Mesenchymal stem cell (in vitro differentiated cells and primary cell): ENCODE measurements at regions not wholly inside any gene's neighbourhood (a gene's known extent, or its start where the extent isn't known, plus 50 kb on each side); places are given as distances from the start of the nearest gene placed in this dataset.

ENCODE experiments used
- DNase-seq: peaks from one replicate; pipeline ENCODE4 v3.0.0-alpha.2; 2013
- H2AFZ ChIP-seq: one replicate; pipeline ENCODE4 v1.6.1; 2013; ENCODE audit warnings: low read depth, mild to moderate bottlenecking, control low read depth, inconsistent platforms, low read length, moderate library complexity
- H2AK5ac ChIP-seq: 2 replicates; pipeline ENCODE4 v1.6.1; 2013; ENCODE audit warnings: low read length, moderate library complexity, mild to moderate bottlenecking, inconsistent platforms; ENCODE audit not compliant: severe bottlenecking
- H2BK120ac ChIP-seq: one replicate; pipeline ENCODE4 v1.6.1; 2013; ENCODE audit warnings: low read depth, mild to moderate bottlenecking, inconsistent platforms, low read length, moderate library complexity
- H2BK12ac ChIP-seq, 2 experiments: one replicate each; pipeline ENCODE4 v1.6.1; 2013; ENCODE audit warnings: inconsistent platforms in 2 of 2, low read length in 2 of 2, mild to moderate bottlenecking in 2 of 2, moderate library complexity in 2 of 2, control low read depth in 1 of 2
- H2BK15ac ChIP-seq: one replicate; pipeline ENCODE4 v1.6.1; 2013; ENCODE audit warnings: mild to moderate bottlenecking, low read depth, inconsistent platforms; ENCODE audit not compliant: poor library complexity, severe bottlenecking
- H2BK5ac ChIP-seq: 2 replicates; pipeline ENCODE4 v1.6.1; 2013; ENCODE audit warnings: low read depth, mild to moderate bottlenecking, low read length, control low read depth, inconsistent platforms; ENCODE audit not compliant: poor library complexity, severe bottlenecking
- H3K14ac ChIP-seq, 2 experiments: one replicate each; pipeline ENCODE4 v1.6.1; 2013; ENCODE audit warnings: inconsistent platforms in 2 of 2, low read length in 2 of 2, control low read depth in 1 of 2, mild to moderate bottlenecking in 1 of 2, moderate library complexity in 1 of 2
- H3K18ac ChIP-seq, 2 experiments: one replicate each; pipeline ENCODE4 v1.6.1; 2013; ENCODE audit warnings: inconsistent platforms in 2 of 2, low read length in 2 of 2, control low read depth in 1 of 2, low read depth in 1 of 2, mild to moderate bottlenecking in 1 of 2
- H3K23ac ChIP-seq, 2 experiments: one replicate each; pipeline ENCODE4 v1.6.1; 2013; ENCODE audit warnings: inconsistent platforms in 2 of 2, low read length in 2 of 2, mild to moderate bottlenecking in 2 of 2, moderate library complexity in 2 of 2, control low read depth in 1 of 2
- H3K27ac ChIP-seq: 2 replicates; pipeline ENCODE4 v1.5.1; 2013; ENCODE audit warnings: mild to moderate bottlenecking, moderate library complexity, low read length, control low read depth, inconsistent platforms; ENCODE audit not compliant: poor library complexity, severe bottlenecking
- H3K27me3 ChIP-seq, 2 experiments: 2 replicates each; pipeline versions ENCODE4 v1.6.1 to v1.7.0; 2013; ENCODE audit warnings: low read length in 2 of 2, mild to moderate bottlenecking in 2 of 2, moderate library complexity in 2 of 2, control low read depth in 1 of 2, inconsistent platforms in 1 of 2; ENCODE audit not compliant: control insufficient read depth in 1 of 2, insufficient read depth in 1 of 2
- H3K36me3 ChIP-seq, 2 experiments: 2 replicates each; pipeline versions ENCODE4 v1.6.1 to v1.7.0; 2013; ENCODE audit warnings: low read length in 2 of 2, control low read depth in 1 of 2, inconsistent platforms in 1 of 2, low read depth in 1 of 2, mild to moderate bottlenecking in 1 of 2; ENCODE audit not compliant: insufficient read depth in 2 of 2, control insufficient read depth in 1 of 2
- H3K4ac ChIP-seq, 2 experiments: one replicate each; pipeline ENCODE4 v1.6.1; 2013; ENCODE audit warnings: inconsistent platforms in 2 of 2, low read length in 2 of 2, mild to moderate bottlenecking in 2 of 2, moderate library complexity in 2 of 2, control low read depth in 1 of 2, low read depth in 1 of 2
- H3K4me1 ChIP-seq: 2 replicates; pipeline ENCODE4 v1.6.1; 2013; ENCODE audit warnings: low read depth, low read length, control low read depth; ENCODE audit not compliant: control insufficient read depth, insufficient read depth
- H3K4me2 ChIP-seq: 2 replicates; pipeline ENCODE4 v1.6.1; 2013; ENCODE audit warnings: low read length, mild to moderate bottlenecking, inconsistent platforms; ENCODE audit not compliant: poor library complexity, severe bottlenecking
- H3K4me3 ChIP-seq, 2 experiments: 2 replicates each; pipeline versions ENCODE4 v1.5.1 to v1.7.0; 2013; ENCODE audit warnings: low read length in 2 of 2, mild to moderate bottlenecking in 2 of 2, control low read depth in 1 of 2, low read depth in 1 of 2; ENCODE audit not compliant: insufficient read depth in 1 of 2
- H3K79me1 ChIP-seq: replicated peaks from 2 replicates; pipeline ENCODE4 v1.6.1; 2013; ENCODE audit warnings: mild to moderate bottlenecking, control low read depth, low read length, inconsistent platforms; ENCODE audit not compliant: poor library complexity, severe bottlenecking
- H3K9ac ChIP-seq: 2 replicates; pipeline ENCODE4 v1.7.0; 2013; ENCODE audit warnings: mild to moderate bottlenecking, low read length, moderate library complexity
- H3K9me3 ChIP-seq: 2 replicates; pipeline ENCODE4 v1.7.0; 2013; ENCODE audit warnings: mild to moderate bottlenecking, low read length; ENCODE audit not compliant: control insufficient read depth
- H4K8ac ChIP-seq: one replicate; pipeline ENCODE4 v1.6.1; 2013; ENCODE audit warnings: inconsistent platforms, mild to moderate bottlenecking, low read length, moderate library complexity
- H4K91ac ChIP-seq: one replicate; pipeline ENCODE4 v1.6.1; 2013; ENCODE audit warnings: mild to moderate bottlenecking, low read length, inconsistent platforms
- WGBS: methylation state at CpG from one replicate; pipeline ENCODE4 v1.1.7; 2013; ENCODE audit warnings: mixed read lengths; 5-methylcytosine and 5-hydroxymethylcytosine counted together

- Histone ChIP-seq H3K4me3 (no peak overlapping the region), H3K36me3 (no peaks in the 10 kb centered on the region)
Observed at GRCh38 chr2:128538396-128538795, 219.7 kb upstream of the HS6ST1 start.

GRCh38 chr2:128540670-128541069 is 222.0 kb upstream of the HS6ST1 start:
- 92% methylated on average over 3 of the region's 3 CpGs for WGBS
- no peaks in the 10 kb centered on the region for H3K27me3 ChIP-seq
- H3K4me3 ChIP-seq = no peak overlapping the region
- H3K18ac ChIP-seq = peak overlapping the region in 1 of 2 experiments; percentile 34
- no peak overlapping the region for H2BK5ac ChIP-seq
- H3K4ac ChIP-seq = no peak overlapping the region
- no peak overlapping the region for H3K27ac ChIP-seq
- no peaks in the 10 kb centered on the region for H3K36me3 ChIP-seq
- H3K4me2 ChIP-seq = no peak overlapping the region
- DNase-seq = no peak
- H3K9me3 ChIP-seq = no peaks in the 10 kb centered on the region
- H2BK120ac ChIP-seq = no peak overlapping the region
- no peak overlapping the region for H4K91ac ChIP-seq
- H3K79me1 ChIP-seq = no peaks in the 10 kb centered on the region
- no peak overlapping the region for H2BK15ac ChIP-seq
- no peak overlapping the region for H2BK12ac ChIP-seq
- H2AFZ ChIP-seq = no peak overlapping the region
- H3K4me1 ChIP-seq = peaks cover 8% of the 10 kb centered on the region
- no peak overlapping the region for H3K9ac ChIP-seq
- no peak overlapping the region for H2AK5ac ChIP-seq
- H3K14ac ChIP-seq = no peak overlapping the region
- H4K8ac ChIP-seq = no peak overlapping the region
- no peak overlapping the region for H3K23ac ChIP-seq

More at GRCh38 chr2:128538396-128538795, 219.7 kb upstream of the HS6ST1 start:
- Histone ChIP-seq H3K9ac (no peak overlapping the region), H3K4me2 (no peak overlapping the region), H3K18ac (peak overlapping the region in 1 of 2 experiments; percentile 44), H3K27ac (no peak overlapping the region), H4K8ac (no peak overlapping the region), H3K4me1 (peaks cover 8% of the 10 kb centered on the region), H2BK5ac (no peak overlapping the region), H3K27me3 (no peaks in the 10 kb centered on the region), H4K91ac (no peak overlapping the region), H2BK12ac (peak overlapping the region in 1 of 2 experiments; percentile 70), H2AK5ac (no peak overlapping the region), H2BK120ac (no peak overlapping the region), H3K4ac (peak overlapping the region in 1 of 2 experiments; percentile 1), H3K23ac (no peak overlapping the region), H2AFZ (no peak overlapping the region), H3K14ac (peak overlapping the region in 1 of 2 experiments; percentile 18), H3K79me1 (no peaks in the 10 kb centered on the region), H3K9me3 (no peaks in the 10 kb centered on the region), H2BK15ac (no peak overlapping the region)
- WGBS = 93% methylated on average over 2 of the region's 2 CpGs
- peak; percentile 16 for DNase-seq

- Histone ChIP-seq H3K79me1 (no peaks in the 10 kb centered on the region), H2BK12ac (no peak overlapping the region), H3K14ac (no peak overlapping the region), H3K9ac (no peak overlapping the region), H2AFZ (no peak overlapping the region), H3K27me3 (no peaks in the 10 kb centered on the region), H3K18ac (no peak overlapping the region), H3K4ac (no peak overlapping the region), H3K4me1 (peaks cover 8% of the 10 kb centered on the region), H3K4me3 (no peak overlapping the region), H2BK120ac (no peak overlapping the region), H3K9me3 (no peaks in the 10 kb centered on the region), H2AK5ac (no peak overlapping the region), H4K8ac (no peak overlapping the region), H3K27ac (no peak overlapping the region), H2BK15ac (no peak overlapping the region), H4K91ac (no peak overlapping the region), H3K23ac (no peak overlapping the region), H2BK5ac (no peak overlapping the region), H3K4me2 (no peak overlapping the region), H3K36me3 (no peaks in the 10 kb centered on the region)
- no peak for DNase-seq
- WGBS = 86% methylated on average over 2 of the region's 2 CpGs
Observed at GRCh38 chr2:128541448-128541847, 222.8 kb upstream of the HS6ST1 start.

GRCh38 chr2:128543036-128543435 is 224.4 kb upstream of the HS6ST1 start:
- Histone ChIP-seq H3K27me3 (no peaks in the 10 kb centered on the region), H3K27ac (no peak overlapping the region), H4K8ac (no peak overlapping the region), H3K4me3 (no peak overlapping the region), H2AFZ (no peak overlapping the region), H2BK120ac (no peak overlapping the region), H2BK5ac (no peak overlapping the region), H2BK15ac (no peak overlapping the region), H2AK5ac (no peak overlapping the region), H4K91ac (no peak overlapping the region), H3K9me3 (peaks cover 3% of the 10 kb centered on the region), H3K4me2 (no peak overlapping the region), H3K4me1 (peaks cover 2% of the 10 kb centered on the region), H3K9ac (no peak overlapping the region), H3K18ac (no peak overlapping the region), H2BK12ac (no peak overlapping the region), H3K36me3 (no peaks in the 10 kb centered on the region), H3K14ac (no peak overlapping the region), H3K4ac (no peak overlapping the region), H3K79me1 (no peaks in the 10 kb centered on the region), H3K23ac (no peak overlapping the region)
- WGBS = 93% methylated on average over 2 of the region's 3 CpGs
- no peak for DNase-seq
